Gastrocnemius medialis (tissue), 4 donors: ENCODE measurements at regions not wholly inside any gene's neighbourhood (a gene's known extent, or its start where the extent isn't known, plus 50 kb on each side); places are given as distances from the start of the nearest gene placed in this dataset.

Experiments used
- CTCF ChIP-seq, 5 experiments: fragments of 450-650 bp in 3 of 5; fragments of 200-600 bp in 2 of 5; sonication (generic) in 2 of 5; IDR thresholded peaks in 4 of 5; conservative IDR thresholded peaks in 1 of 5; 1 replicate in 4 of 5; 2 replicates in 1 of 5; pipeline ENCODE4 v1.5.1; 2016 to 2019; ENCODE audit warnings: antibody characterized with exemption in 5 of 5, mild to moderate bottlenecking in 3 of 5, moderate library complexity in 3 of 5
- POLR2A ChIP-seq, 2 donors: fragments of 450-650 bp; IDR thresholded peaks; one replicate each; pipeline ENCODE4 v1.6.1; 2017; ENCODE audit warnings: antibody characterized with exemption in 2 of 2, mild to moderate bottlenecking in 2 of 2, moderate library complexity in 2 of 2

- TF ChIP-seq CTCF (IDR thresholded peaks at IDR 0.05 in 4 of 5, conservative IDR thresholded peaks at IDR 0.05 in 1 of 5) (no peak), POLR2A (IDR thresholded peaks at IDR 0.05) (no peak)
Observed at GRCh38 chr13:73201626-73202025, 142.8 kb downstream of the KLF5 start.
